Renal pelvis (tissue), 1 donor: ENCODE measurements at regions not wholly inside any gene's neighbourhood (a gene's known extent, or its start where the extent isn't known, plus 50 kb on each side); places are given as distances from the start of the nearest gene placed in this dataset.
A peak's percentile ranks its signal among the peaks of the same experiment; 100 is the strongest.

Experiments used
- DNase-seq: peaks from one replicate; pipeline ENCODE4 v3.0.0-alpha.2; 2013

GRCh38 chr2:177117755-177118154 is 94.8 kb upstream of the HNRNPA3 start:
- peak; percentile 7 for DNase-seq

- no peak for DNase-seq
Measured at GRCh38 chr2:177118636-177119035, 94.0 kb upstream of the HNRNPA3 start.

GRCh38 chr2:177119099-177119498 is 93.5 kb upstream of the HNRNPA3 start:
- DNase-seq = no peak

- no peak for DNase-seq
Measured at GRCh38 chr2:177123048-177123447, 89.5 kb upstream of the HNRNPA3 start.

GRCh38 chr2:177124371-177124770 is 88.2 kb upstream of the HNRNPA3 start:
- no peak for DNase-seq

- no peak for DNase-seq
Measured at GRCh38 chr2:177127821-177128220, 84.8 kb upstream of the HNRNPA3 start.

GRCh38 chr2:177129610-177130009 is 83.0 kb upstream of the HNRNPA3 start:
- no peak for DNase-seq

GRCh38 chr2:177131858-177132257 is 80.7 kb upstream of the HNRNPA3 start:
- no peak for DNase-seq

- no peak for DNase-seq
Measured at GRCh38 chr2:177138823-177139222, 73.8 kb upstream of the HNRNPA3 start.

GRCh38 chr2:177141866-177142265 is 70.7 kb upstream of the HNRNPA3 start:
- DNase-seq = no peak

GRCh38 chr2:177143444-177143843 is 69.2 kb upstream of the HNRNPA3 start:
- DNase-seq = no peak

GRCh38 chr2:177147093-177147694 is 65.4 kb upstream of the HNRNPA3 start:
- DNase-seq = peak; percentile 78

- DNase-seq = no peak
Measured at GRCh38 chr2:177147834-177148445, 64.7 kb upstream of the HNRNPA3 start.

- DNase-seq = peak; percentile 89
Measured at GRCh38 chr2:177148477-177149154, 64.0 kb upstream of the HNRNPA3 start.

- no peak for DNase-seq
Measured at GRCh38 chr2:177149155-177149503, 63.5 kb upstream of the HNRNPA3 start.

GRCh38 chr2:177153805-177154204 is 58.8 kb upstream of the HNRNPA3 start:
- no peak for DNase-seq

GRCh38 chr2:177154809-177155208 is 57.8 kb upstream of the HNRNPA3 start:
- DNase-seq = no peak

- DNase-seq = no peak
Measured at GRCh38 chr2:177155631-177156030, 57.0 kb upstream of the HNRNPA3 start.

- DNase-seq = no peak
Measured at GRCh38 chr2:177161741-177162460, 50.7 kb upstream of the HNRNPA3 start.
